ENCODE measurements at regions not wholly inside any gene's neighbourhood (a gene's known extent, or its start where the extent isn't known, plus 50 kb on each side); places are given as distances from the start of the nearest gene placed in this dataset.

- TF ChIP-seq CTCF (IDR thresholded peaks at IDR 0.05) (no peak), POLR2AphosphoS5 (IDR thresholded peaks at IDR 0.05; ENCODE audit: insufficient read depth in 1 of 2, low read depth in 1 of 2) (no peak), POLR2A (IDR thresholded peaks at IDR 0.05) (no peak)
Measured at GRCh38 chr4:159041054-159042034, 61.5 kb upstream of the RAPGEF2 start.

Data from vagina (tissue), 2 donors.